A549 (cell line): ENCODE measurements at regions not wholly inside any gene's neighbourhood (a gene's known extent, or its start where the extent isn't known, plus 50 kb on each side); places are given as distances from the start of the nearest gene placed in this dataset.

ENCODE experiments used
- ATAC-seq, 2 experiments: fragments of 200-7000 bp in 1 of 2; fragments of >200 bp in 1 of 2; cut with Nextera tagmentation in 1 of 2; cut with Tn5 transposase in 1 of 2; 3 replicates each; pipeline versions ENCODE4 v1.8.0 to v1.9.1; 2018 to 2020; ENCODE audit warnings: mild to moderate bottlenecking in 1 of 2, moderate library complexity in 1 of 2
- CTCF ChIA-PET: fragments of 300-600 bp; sonication (Branson Sonifier 250); formaldehyde crosslinking; extraction: SDS; loops from one replicate; lab custom pipeline; 2021; ENCODE audit warnings: antibody characterized with exemption, inconsistent platforms; lab: Yijun Ruan, JAX
- POLR2A ChIA-PET: fragments of 350-600 bp; formaldehyde crosslinking; extraction: SDS; loops from one replicate; lab custom pipeline; 2021; ENCODE audit warnings: antibody characterized with exemption, inconsistent platforms; lab: Yijun Ruan, JAX
- DNase-seq, 2 experiments: peaks; one replicate each; pipeline versions ENCODE4 v3.0.0 to v3.0.0-alpha.2; 2011 to 2016; ENCODE audit warnings: low read depth in 1 of 2, low spot score in 1 of 2
- FAIRE-seq: peaks from 2 replicates; lab custom pipeline; 2011; peaks lifted over from hg19 to GRCh38; lab: Jason Lieb, UNC
- H3K27ac ChIP-seq, 2 experiments: fragments of >200 bp; sonication (Bioruptor Twin); formaldehyde crosslinking; 3 replicates each; pipeline ENCODE4 v1.5.1; 2016 to 2017
- H3K4me1 ChIP-seq: fragments of >200 bp; sonication (Bioruptor Twin); formaldehyde crosslinking; 3 replicates; pipeline ENCODE4 v1.6.1; 2016
- H3K4me2 ChIP-seq: fragments of >200 bp; sonication (Bioruptor Twin); formaldehyde crosslinking; 3 replicates; pipeline ENCODE4 v1.6.1; 2016
- H3K4me3 ChIP-seq: fragments of >200 bp; sonication (Bioruptor Twin); formaldehyde crosslinking; 3 replicates; pipeline ENCODE4 v1.5.1; 2016
- H3K9me3 ChIP-seq: fragments of >200 bp; sonication (Bioruptor Twin); formaldehyde crosslinking; 3 replicates; pipeline ENCODE4 v1.6.1; 2016
- ATOH8 ChIP-seq: fragments of 250-450 bp; sonication (Bioruptor Pico); IDR thresholded peaks from 2 replicates; pipeline ENCODE4 v1.5.0; 2020; ENCODE audit warnings: low read depth, mild to moderate bottlenecking, moderate library complexity
- CEBPB ChIP-seq, 2 experiments: fragments of >200 bp in 1 of 2; sonication (Bioruptor Twin) in 1 of 2; formaldehyde crosslinking in 1 of 2; IDR thresholded peaks; 2 replicates each; pipeline ENCODE4 v1.6.1; 2012 to 2016
- EHF ChIP-seq: fragments of 250-450 bp; sonication (Bioruptor Pico); IDR thresholded peaks from 2 replicates; pipeline ENCODE4 v1.5.0; 2020; ENCODE audit warnings: mild to moderate bottlenecking
- EHMT2 ChIP-seq: fragments of 200-600 bp; sonication (generic); IDR thresholded peaks from 2 replicates; pipeline ENCODE4 v1.6.1; 2016; ENCODE audit warnings: antibody characterized with exemption, low read depth, mild to moderate bottlenecking, moderate library complexity
- GATA3 ChIP-seq: IDR thresholded peaks from 2 replicates; pipeline ENCODE4 v1.6.1; 2012; ENCODE audit warnings: borderline replicate concordance
- HDAC2 ChIP-seq: fragments of 200-600 bp; sonication (generic); IDR thresholded peaks from 2 replicates; pipeline ENCODE4 v1.6.1; 2016
- HES2 ChIP-seq: fragments of >200 bp; sonication (Bioruptor Twin); formaldehyde crosslinking; IDR thresholded peaks from 2 replicates; pipeline ENCODE4 v1.6.1; 2016
- JUNB ChIP-seq: fragments of >200 bp; sonication (Bioruptor Twin); formaldehyde crosslinking; IDR thresholded peaks from 2 replicates; pipeline ENCODE4 v1.6.1; 2016
- MAFK ChIP-seq: fragments of 450-650 bp; IDR thresholded peaks from 2 replicates; pipeline ENCODE4 v1.6.1; 2014; ENCODE audit not compliant: partially characterized antibody
- MAZ ChIP-seq: fragments of 150-350 bp; IDR thresholded peaks from 2 replicates; pipeline ENCODE4 v1.6.1; 2014; ENCODE audit warnings: antibody characterized with exemption, low read depth, low read length, borderline replicate concordance
- NFE2L2 ChIP-seq: fragments of 150-350 bp; conservative IDR thresholded peaks from 2 replicates; pipeline ENCODE4 v1.6.1; 2014; ENCODE audit warnings: low read length
- NR3C1 ChIP-seq: fragments of >200 bp; sonication (Bioruptor Twin); formaldehyde crosslinking; IDR thresholded peaks from 3 replicates; pipeline ENCODE4 v1.6.1; 2017
- POLR2A ChIP-seq: IDR thresholded peaks from 2 replicates; pipeline ENCODE4 v1.6.1; 2012; ENCODE audit warnings: mild to moderate bottlenecking, low read length
- REST ChIP-seq: fragments of 200-600 bp; sonication (generic); IDR thresholded peaks from 2 replicates; pipeline ENCODE4 v1.6.1; 2016; ENCODE audit warnings: antibody characterized with exemption, mild to moderate bottlenecking, moderate library complexity
- RFX5 ChIP-seq: fragments of 450-650 bp; IDR thresholded peaks from 2 replicates; pipeline ENCODE4 v1.7.1; 2014; ENCODE audit warnings: antibody characterized with exemption, mild to moderate bottlenecking, moderate library complexity
- RNF2 ChIP-seq: fragments of 200-600 bp; sonication (generic); IDR thresholded peaks from 2 replicates; pipeline ENCODE4 v1.6.1; 2016; ENCODE audit warnings: low read depth, mild to moderate bottlenecking, antibody characterized with exemption, moderate library complexity, borderline replicate concordance
- USF2 ChIP-seq: fragments of 450-650 bp; IDR thresholded peaks from 2 replicates; pipeline ENCODE4 v1.6.1; 2014; ENCODE audit warnings: antibody characterized with exemption
- ZC3H11A ChIP-seq: fragments of 450-650 bp; IDR thresholded peaks from 2 replicates; pipeline ENCODE4 v1.6.1; 2014; ENCODE audit warnings: antibody characterized with exemption, mild to moderate bottlenecking
- ZFP36 ChIP-seq: fragments of 450-650 bp; IDR thresholded peaks from 2 replicates; pipeline ENCODE4 v1.6.1; 2014; ENCODE audit warnings: borderline replicate concordance; ENCODE audit not compliant: partially characterized antibody
- ZNF302 ChIP-seq: fragments of 250-450 bp; sonication (Bioruptor Pico); IDR thresholded peaks from 2 replicates; pipeline ENCODE4 v1.9.0; 2021; ENCODE audit warnings: inconsistent platforms, mild to moderate bottlenecking, moderate library complexity
- ZSCAN20 ChIP-seq: fragments of 250-450 bp; sonication (Bioruptor Pico); IDR thresholded peaks from 2 replicates; pipeline ENCODE4 v1.8.0; 2022; ENCODE audit warnings: mild to moderate bottlenecking, moderate library complexity
- WGBS: methylation state at CpG from one replicate; pipeline ENCODE4 v1.1.6; 2017; ENCODE audit errors: missing lambda C conversion rate; 5-methylcytosine and 5-hydroxymethylcytosine counted together
- TF ChIP-seq, protein P1 (sequence below): IDR thresholded peaks from 2 replicates; pipeline ENCODE4 v1.6.1; 2012

- no peak for TF ChIP-seq ATOH8
- TF ChIP-seq MAFK = no peak
- no peak for TF ChIP-seq RFX5
- no peak for TF ChIP-seq REST
- TF ChIP-seq EHF (CRISPR knock-in tag) = no peak
- TF ChIP-seq HDAC2 = no peak
- TF ChIP-seq POLR2A = no peak
- TF ChIP-seq ZNF302 (CRISPR knock-in tag) = no peak
- no peak for TF ChIP-seq NR3C1
- TF ChIP-seq CEBPB (IDR thresholded peaks at IDR 0.05) = no peak
- TF ChIP-seq JUNB = no peak
- TF ChIP-seq EHMT2 = no peak
- no peak for TF ChIP-seq ZFP36
- TF ChIP-seq USF2 = no peak
- no peak for TF ChIP-seq ZC3H11A
- TF ChIP-seq, protein P1, sequence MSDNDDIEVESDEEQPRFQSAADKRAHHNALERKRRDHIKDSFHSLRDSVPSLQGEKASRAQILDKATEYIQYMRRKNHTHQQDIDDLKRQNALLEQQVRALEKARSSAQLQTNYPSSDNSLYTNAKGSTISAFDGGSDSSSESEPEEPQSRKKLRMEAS = no peak
- no peak for TF ChIP-seq MAZ
- TF ChIP-seq HES2 = no peak
- TF ChIP-seq ZSCAN20 (CRISPR knock-in tag) = no peak
- no peak overlapping the region for H3K4me3 ChIP-seq
- peaks cover 22% of the 10 kb centered on the region for H3K9me3 ChIP-seq
- no peak for DNase-seq
- ATAC-seq = no peak
- FAIRE-seq = no peak
- ChIA-PET CTCF (interaction anchor here (0.6 to 1.8 kb wide), 3 partner anchors 10 to 233 kb away, joined by 3 to 5 read pairs (median 4); no protein-coding TSS in a partner anchor), POLR2A (no interaction called here)
- 17% methylated on average over 5 of the region's 5 CpGs for WGBS
- no peak overlapping the region for H3K27ac ChIP-seq
- H3K4me1 ChIP-seq = no peaks in the 10 kb centered on the region
- H3K4me2 ChIP-seq = no peak overlapping the region
These were observed 230.5 kb upstream of the ASIC2 start for GRCh38 chr17:33523577-33523981.

DNA sequence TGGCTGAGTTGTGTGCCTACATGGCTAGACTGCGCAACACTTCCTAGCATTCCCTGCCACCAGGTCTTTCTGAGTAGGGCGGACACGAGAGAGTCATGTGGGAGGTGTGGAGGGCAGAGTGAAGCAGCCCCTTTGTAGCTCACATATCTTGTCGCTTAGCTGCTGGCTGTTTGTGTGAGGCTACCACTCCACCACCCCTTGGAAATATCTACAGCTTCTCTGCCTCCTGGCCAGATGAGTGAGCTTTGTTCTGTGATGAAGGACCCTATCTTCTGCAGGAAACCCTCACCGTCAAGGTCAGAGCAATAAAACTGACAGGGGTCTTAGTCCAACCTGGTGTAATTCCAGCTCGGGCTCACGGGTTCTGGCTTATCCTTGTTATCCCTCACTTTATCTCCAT, 232.1 kb upstream of the ASIC2 start:
- Histone ChIP-seq H3K9me3 (peaks cover 22% of the 10 kb centered on the region), H3K4me2 (no peak overlapping the region), H3K4me1 (no peaks in the 10 kb centered on the region), H3K4me3 (no peak overlapping the region), H3K27ac (no peak overlapping the region)
- ChIA-PET POLR2A (no interaction called here), CTCF (interaction anchor here (1.0 kb wide), 1 partner anchor 742 kb away, joined by 3 read pairs; no protein-coding TSS in a partner anchor)
- no peak for DNase-seq
- no peak for FAIRE-seq
- WGBS = 0% methylated on average over 7 of the region's 7 CpGs
- ATAC-seq = no peak
- TF ChIP-seq RNF2 (no peak), GATA3 (no peak), NFE2L2 (no peak), POLR2A (no peak)
